CD4-positive, alpha-beta T cell treated with Interleukin-6 for 4 hours (primary cell): ENCODE measurements at regions not wholly inside any gene's neighbourhood (a gene's known extent, or its start where the extent isn't known, plus 50 kb on each side); places are given as distances from the start of the nearest gene placed in this dataset.
"Not testable (repeated sequence)": the region's sequence is repeated elsewhere in the genome, so short reads cannot be mapped to it uniquely, and the experiment has no call there.

Experiments
- DNase-seq: peaks from one replicate; pipeline ENCODE4 v3.0.0-alpha.2; 2020; ENCODE audit warnings: mixed read lengths

- no peak for DNase-seq
Observed at GRCh38 chr4:60721685-60722084, 478.4 kb upstream of the ADGRL3 start.

GRCh38 chr4:60723796-60724195, 476.3 kb upstream of the ADGRL3 start:
- DNase-seq, result no peak

- DNase-seq, result no peak
Observed at GRCh38 chr4:60724623-60725022, 475.5 kb upstream of the ADGRL3 start.

DNA sequence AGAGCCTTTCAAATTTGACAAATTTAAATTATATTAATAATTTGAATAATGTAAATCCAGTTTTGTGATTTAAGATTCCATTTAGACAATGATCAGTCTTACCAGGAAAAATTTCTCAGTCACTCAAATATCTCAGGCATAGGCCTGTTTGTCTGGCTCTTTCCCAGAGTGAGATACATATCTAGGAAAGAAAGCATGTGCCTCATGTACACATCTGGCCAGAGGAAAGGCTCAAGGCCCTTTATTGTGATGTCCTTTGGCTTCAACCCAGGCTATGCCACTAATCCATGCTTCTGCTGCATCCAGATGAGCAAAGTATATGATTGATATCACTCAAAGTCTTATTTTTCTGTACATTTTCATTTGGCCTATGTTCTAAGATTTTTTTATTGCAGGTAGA, 473.3 kb upstream of the ADGRL3 start:
- no peak for DNase-seq

- DNase-seq, result no peak
Observed at GRCh38 chr4:60729194-60729593, 470.9 kb upstream of the ADGRL3 start.

DNA sequence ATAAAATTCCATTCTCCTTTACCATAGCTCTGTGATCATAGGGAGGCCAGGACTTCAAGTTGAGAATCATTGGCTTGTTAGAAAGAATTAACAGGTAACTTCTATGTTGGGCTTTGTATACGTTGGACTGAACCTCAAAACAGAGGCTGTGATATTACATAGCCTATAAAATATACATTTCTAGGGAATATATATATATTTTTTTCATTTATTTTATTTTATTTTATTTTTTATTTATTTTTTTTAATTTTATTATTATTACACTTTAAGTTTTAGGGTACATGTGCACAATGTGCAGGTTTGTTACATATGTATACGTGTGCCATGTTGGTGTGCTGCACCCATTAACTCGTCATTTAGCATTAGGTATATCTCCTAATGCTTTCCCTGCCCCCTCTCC, 470.4 kb upstream of the ADGRL3 start:
- not testable (repeated sequence) for DNase-seq

DNA sequence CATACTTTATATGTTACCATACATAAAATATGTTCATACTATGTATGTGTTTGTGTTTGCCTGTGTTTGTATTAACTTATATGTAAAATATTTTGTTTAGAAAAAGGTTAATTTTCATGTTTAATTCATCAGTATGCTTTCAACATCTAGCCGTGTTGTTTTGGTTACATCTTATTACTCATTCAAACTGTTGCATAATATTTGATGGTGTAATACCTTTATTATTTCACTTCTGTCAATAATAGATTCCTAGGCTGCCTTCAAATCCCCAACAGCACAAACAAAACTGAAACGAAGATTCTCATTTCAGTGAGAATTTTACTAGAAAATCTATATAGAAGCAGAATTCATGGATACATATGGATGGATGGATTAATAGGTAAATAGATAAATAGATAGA, 462.3 kb upstream of the ADGRL3 start:
- no peak for DNase-seq

DNA sequence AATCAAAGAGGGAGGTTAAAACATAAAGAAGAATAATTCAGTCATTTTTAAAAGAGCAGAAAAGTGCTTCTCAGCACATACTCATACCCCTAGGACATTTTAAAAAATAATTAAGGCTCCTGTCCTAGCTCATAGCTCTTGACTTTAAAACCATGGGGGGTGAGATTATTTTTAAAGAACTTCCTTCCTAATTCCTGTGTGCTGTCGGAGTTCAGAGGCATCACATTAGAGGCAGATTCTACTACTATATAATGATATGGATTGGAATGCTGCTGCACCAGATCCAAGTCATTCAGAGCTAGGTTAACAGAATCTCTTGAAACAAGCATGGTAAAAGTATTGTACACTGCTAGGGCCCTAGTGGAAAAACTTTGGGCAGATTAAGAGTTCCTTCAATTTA, 456.5 kb upstream of the ADGRL3 start:
- DNase-seq, result no peak

DNA sequence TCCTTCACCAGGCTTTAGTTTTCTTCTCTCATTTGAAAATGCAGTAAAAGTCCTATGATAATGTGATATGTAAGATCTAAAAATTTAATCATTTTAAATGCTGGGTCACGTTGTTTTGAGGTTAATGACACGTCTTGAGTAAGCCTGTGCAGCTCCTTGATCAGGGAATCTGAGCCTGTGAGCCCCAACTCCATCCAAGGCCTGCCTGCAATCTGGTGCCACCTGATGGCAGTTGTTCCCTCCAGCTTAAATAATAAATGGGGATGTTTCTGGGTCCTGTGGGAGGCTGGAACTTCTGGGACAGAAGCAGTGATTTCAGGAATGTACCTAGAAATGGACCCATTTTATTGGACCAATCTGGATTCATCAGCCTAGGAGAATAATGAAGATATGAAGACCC, 455.4 kb upstream of the ADGRL3 start:
- DNase-seq, result no peak

DNA sequence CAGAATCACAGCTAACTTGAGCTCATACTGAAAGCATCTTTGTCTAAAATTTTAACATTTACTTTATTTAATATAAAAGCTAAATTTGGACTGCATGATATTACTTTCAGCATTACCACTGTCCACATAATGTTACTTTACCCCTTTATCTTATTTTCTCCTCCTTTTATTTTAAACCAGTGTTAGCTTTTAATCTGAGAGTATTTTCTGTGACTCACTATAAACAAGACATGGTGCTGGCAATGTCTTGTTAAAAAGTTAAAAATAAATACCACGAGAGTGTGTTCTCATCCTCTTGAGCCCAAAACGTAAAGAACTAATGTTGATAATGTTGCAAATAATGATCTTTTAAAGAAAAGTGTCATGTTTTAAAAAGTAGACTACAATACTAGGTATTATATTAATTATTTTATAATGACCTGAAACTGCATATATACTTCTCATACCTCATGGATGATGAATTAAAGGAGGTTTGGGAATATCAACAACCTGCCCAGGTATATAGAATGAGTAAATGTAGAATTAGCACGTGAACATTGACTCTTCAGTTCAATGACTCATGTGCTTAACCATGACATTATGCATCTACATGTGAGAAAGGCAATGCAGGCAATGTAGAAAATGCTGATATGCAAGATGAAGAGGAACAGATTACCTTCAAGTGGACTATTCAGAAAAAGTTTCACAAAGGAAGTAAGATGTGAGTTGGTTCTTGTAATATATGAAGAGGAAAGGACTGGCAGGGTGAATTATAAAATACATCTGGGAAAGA, 454.1 kb upstream of the ADGRL3 start:
- no peak for DNase-seq

DNA sequence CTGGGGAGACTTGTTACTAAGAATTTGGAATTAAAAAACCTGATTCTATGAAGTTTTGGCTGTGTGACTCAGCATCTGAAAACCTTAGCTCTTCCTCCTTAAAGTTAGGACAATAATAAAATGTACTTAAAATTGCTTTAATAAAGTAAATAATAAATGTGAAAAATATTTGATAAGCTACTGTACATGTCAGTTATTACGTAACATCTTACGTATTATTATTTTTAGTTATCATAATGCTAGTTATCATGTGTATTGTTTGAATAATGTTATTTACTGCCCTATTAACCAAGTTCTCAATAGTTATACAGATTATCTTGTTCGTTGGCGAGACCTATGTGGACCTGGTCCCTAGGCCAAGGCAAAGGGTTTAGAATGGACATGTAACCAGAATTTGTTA, 449.2 kb upstream of the ADGRL3 start:
- no peak for DNase-seq

GRCh38 chr4:60757986-60758680, 442.0 kb upstream of the ADGRL3 start:
- no peak for DNase-seq

DNA sequence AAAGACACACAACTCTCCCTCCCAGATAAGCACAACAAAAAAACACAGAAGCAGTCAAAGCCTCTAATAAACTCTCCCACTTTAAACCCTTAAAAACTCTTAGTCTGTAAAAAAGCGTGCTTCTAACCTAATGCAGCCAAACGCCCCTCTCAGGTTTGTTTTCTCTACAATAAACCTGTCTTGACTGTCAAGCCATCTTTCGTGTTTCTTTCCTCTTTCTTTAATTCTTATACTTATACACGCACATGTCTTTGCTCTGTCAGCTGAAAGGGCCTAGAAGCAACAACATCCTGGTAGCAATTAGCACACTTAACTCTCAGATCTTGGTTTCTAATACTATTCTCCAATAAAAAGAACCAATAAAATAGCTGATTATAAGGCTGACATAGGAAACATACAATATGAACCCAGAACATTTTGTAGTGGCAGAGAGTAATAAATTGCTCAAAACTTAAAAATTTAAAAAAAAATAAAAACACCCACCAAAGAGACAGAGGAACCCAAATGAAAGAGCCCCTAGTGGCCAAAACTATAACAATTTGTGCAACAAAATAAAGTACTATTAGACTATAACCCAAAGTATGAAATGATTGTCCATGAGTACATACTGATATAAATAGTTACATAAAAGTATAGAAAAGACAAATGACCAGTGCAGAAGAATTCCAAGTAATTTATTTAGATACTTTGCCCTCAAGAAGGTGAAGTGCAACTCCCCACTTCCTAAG, 440.4 kb upstream of the ADGRL3 start:
- DNase-seq, result no peak

- no peak for DNase-seq
Observed at GRCh38 chr4:60780874-60781273, 419.3 kb upstream of the ADGRL3 start.

- no peak for DNase-seq
Observed at GRCh38 chr4:60790608-60791007, 409.5 kb upstream of the ADGRL3 start.

DNA sequence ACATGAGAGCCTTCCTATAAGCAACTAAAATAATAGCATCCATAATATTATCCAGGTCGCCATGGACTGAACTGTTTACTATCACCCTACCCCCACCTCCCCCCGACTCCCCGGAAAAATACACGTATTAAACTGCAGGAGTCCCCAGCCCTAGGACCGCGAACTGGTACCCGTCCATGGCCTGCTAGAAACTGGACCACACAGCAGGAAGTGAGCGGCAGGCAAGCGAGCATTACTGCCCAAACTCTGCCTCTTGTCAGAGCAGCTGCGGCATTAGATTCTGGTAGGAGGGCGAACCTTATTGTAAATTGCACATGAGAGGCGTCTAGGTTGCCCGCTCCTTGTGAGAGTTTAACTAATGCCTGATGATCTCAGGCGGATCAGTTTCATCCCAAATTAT, 405.8 kb upstream of the ADGRL3 start:
- DNase-seq, result no peak

DNA sequence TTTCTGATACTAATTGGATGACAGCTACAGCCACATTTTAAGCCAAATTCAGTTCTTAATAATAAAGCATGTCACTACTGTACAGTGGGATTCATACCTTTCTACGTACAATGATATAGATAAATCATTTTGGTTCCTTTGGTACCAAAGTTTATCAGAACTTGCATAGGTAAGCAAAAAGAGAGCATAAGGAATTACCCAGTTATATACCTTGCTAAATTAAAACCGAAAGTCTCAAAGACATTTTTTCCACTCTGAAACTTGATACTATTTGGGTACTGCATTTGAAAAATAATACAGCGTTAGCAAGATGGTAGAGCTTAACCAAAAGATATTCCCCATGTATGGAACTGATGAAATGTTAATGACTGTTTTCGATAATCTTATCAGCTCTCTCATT, 400.9 kb upstream of the ADGRL3 start:
- DNase-seq, result no peak

DNA sequence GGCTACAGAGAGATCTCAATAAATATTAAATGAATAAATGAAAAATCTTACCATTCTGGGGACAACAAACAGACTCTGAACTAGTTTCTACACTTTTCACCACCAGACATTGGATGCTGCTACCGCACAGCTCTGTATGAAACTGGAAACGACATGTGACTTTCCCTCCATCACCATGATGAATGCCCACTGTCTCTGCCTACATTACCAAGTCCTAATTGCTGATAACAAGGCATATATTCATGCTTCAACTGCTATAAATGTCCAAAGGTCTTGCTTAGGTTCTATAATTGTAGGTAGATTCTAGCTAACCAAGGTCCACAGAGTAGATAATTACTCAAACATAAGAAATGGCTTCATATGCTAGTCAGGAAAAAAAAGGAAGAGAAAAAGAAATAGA, 399.4 kb upstream of the ADGRL3 start:
- no peak for DNase-seq

DNA sequence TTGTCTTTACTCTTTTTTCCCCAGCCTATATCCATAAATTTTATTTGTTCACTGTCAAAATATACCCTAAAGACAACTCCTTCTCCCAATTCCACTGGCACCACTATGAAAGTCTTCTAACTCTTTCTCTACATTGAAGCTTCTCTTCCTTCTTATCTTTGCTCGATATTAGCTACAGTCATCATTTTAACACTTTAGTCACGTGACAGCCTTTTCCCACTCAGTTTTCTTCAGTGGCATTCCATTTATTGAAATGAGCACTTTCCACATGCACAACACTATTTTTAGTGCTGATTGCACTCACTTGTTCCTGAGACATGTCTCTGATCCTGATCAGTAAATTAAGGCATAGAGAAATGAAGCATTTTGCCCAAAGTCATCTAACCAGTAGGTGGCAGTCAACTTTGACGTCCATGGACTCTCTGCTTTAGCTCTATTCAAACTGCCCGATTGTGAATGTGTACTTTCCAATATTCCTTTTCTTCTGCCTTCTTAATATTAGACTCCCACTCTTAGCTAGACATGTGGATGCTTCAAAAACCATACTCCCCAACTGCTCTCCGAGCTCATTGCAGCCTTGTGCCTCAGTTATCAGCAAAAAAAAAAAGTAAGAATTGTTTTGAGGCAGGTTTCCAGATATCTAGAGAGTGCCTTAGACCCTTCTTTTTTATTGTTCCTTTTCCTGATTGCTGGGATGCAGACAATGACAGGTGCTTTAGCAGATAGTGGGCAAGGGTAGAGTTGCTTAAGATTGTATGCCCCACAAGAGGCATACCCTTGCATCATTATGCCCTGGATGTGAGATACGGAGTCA, 394.4 kb upstream of the ADGRL3 start:
- DNase-seq, result no peak

GRCh38 chr4:60808726-60809485, 391.2 kb upstream of the ADGRL3 start:
- DNase-seq, result no peak

DNA sequence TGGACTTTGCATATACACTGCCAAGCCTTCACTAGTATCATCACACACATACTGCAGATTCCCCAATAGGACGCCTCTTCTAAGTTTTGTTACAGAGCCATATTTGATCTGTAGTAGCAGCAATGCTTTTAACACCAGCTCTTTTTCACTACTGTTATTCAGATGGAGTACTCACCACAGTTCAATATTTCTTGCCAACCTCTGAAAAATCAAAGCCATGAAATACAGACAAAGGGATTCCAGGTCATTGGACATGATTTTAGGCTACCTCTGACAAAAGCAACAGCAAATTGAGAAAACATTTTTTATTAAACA, 390.7 kb upstream of the ADGRL3 start:
- DNase-seq, result no peak

DNA sequence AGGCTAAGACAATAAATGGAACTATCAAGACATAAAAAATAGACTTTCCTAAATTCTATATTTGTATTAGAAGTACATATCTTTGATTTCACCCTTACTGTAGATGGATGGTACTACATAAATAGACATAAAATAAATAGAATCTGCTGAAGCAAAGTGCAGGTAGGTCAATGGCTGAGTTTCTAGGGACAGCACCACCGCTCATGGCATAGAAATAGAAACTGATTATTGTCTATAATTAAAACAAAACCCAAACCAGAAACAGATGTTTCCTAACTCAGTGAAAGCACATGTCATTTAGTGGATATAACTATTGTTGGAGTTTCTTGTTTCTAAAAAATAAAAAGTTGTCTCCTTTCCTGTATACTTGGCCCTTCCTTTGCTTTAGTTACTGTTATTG, 387.3 kb upstream of the ADGRL3 start:
- DNase-seq, result no peak

DNA sequence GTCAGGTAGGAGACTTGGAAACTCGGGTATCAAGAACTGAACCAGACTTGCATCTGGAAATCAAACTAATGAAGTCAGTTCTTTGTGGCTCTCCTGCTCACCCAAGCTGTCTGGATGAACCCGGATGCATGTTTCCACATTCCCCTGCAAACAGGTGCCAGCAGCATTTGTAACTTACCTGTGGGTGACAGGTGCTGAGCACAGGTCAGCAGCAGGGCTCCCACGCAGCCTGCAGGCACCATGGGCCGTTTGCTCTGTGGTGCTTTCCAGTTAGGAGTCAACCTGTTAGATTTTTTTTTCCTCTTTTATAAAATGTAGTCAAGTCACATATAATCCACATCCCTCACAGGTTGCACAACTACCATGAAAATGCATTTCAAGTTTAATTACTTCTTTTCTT, 385.6 kb upstream of the ADGRL3 start:
- DNase-seq, result no peak
